ENCODE measurements at regions not wholly inside any gene's neighbourhood (a gene's known extent, or its start where the extent isn't known, plus 50 kb on each side); places are given as distances from the start of the nearest gene placed in this dataset.

DNA sequence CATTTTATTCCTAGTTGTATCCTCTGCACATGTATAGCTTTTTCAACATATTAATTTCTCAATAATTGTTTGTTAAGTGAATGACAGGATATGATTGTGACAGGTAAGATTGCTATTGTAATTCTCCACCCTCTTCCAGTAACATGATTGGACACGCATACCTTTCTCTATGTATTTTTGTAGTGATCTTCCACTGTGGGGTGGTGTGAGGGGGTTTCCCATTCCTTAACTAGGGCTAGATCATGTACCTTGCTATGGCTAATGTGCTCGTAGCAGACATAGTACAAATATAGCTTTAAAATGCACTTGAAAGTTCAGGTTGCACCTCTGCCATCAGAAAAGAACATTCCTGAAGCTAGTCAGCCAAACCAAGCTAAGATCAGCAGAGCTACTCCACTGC, 2392.8 kb upstream of the RAG2 start:
- TF ChIP-seq, protein P1, sequence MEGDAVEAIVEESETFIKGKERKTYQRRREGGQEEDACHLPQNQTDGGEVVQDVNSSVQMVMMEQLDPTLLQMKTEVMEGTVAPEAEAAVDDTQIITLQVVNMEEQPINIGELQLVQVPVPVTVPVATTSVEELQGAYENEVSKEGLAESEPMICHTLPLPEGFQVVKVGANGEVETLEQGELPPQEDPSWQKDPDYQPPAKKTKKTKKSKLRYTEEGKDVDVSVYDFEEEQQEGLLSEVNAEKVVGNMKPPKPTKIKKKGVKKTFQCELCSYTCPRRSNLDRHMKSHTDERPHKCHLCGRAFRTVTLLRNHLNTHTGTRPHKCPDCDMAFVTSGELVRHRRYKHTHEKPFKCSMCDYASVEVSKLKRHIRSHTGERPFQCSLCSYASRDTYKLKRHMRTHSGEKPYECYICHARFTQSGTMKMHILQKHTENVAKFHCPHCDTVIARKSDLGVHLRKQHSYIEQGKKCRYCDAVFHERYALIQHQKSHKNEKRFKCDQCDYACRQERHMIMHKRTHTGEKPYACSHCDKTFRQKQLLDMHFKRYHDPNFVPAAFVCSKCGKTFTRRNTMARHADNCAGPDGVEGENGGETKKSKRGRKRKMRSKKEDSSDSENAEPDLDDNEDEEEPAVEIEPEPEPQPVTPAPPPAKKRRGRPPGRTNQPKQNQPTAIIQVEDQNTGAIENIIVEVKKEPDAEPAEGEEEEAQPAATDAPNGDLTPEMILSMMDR (IDR thresholded peaks at IDR 0.05), result no peak
- no peak for TF ChIP-seq POLR2A (IDR thresholded peaks at IDR 0.05)

Measured in uterus (tissue), 2 donors.